ENCODE measurements at regions not wholly inside any gene's neighbourhood (a gene's known extent, or its start where the extent isn't known, plus 50 kb on each side); places are given as distances from the start of the nearest gene placed in this dataset.

- no peak for TF ChIP-seq CTCF (IDR thresholded peaks at IDR 0.05; ENCODE audit: low read depth, low read length, missing input control)
- no peak for TF ChIP-seq RAD21 (IDR thresholded peaks at IDR 0.05)
- TF ChIP-seq REST (IDR thresholded peaks at IDR 0.05), result no peak
- TF ChIP-seq ATF3 (IDR thresholded peaks at IDR 0.05), result no peak
- no peak for TF ChIP-seq FOXA2 (IDR thresholded peaks at IDR 0.05)
These were observed 97.9 kb upstream of the MED13L start for GRCh38 chr12:116375278-116375842.
